ENCODE measurements at regions not wholly inside any gene's neighbourhood (a gene's known extent, or its start where the extent isn't known, plus 50 kb on each side); places are given as distances from the start of the nearest gene placed in this dataset.

- TF ChIP-seq EZH2 (IDR thresholded peaks at IDR 0.05; ENCODE audit: insufficient read depth, poor library complexity, severe bottlenecking) (no peak), EZH2phosphoT487 (IDR thresholded peaks at IDR 0.05; ENCODE audit: insufficient read depth, low read depth) (no peak)
Observed at GRCh38 chr6:97427648-97428047, 144.6 kb upstream of the MMS22L start.

Measured in GM23248 (cell line).